ENCODE measurements at regions not wholly inside any gene's neighbourhood (a gene's known extent, or its start where the extent isn't known, plus 50 kb on each side); places are given as distances from the start of the nearest gene placed in this dataset.

DNA sequence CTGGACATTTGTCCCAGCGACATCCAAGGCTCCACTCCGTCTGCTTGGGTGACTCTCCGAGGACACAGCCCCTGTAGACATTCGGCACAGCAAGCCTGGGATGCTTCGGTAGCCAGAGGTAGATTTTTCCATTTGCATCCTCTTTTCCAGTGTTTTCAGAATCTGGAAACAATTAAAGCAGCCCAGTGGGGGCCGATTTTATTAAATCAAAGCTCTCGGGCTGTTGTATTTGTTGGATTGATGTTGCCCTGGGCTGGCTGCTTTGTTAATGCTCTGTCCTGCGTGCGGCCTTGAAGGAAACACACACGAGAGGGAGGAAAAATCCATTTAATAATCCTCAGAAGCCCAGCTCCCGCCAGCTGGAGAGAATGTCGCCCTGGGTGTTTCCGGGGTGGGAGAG lies 158.1 kb upstream of the CIBAR2 start:
- no peak for DNase-seq
- H3K9me3 ChIP-seq: no peaks in the 10 kb centered on the region
- no peak for TF ChIP-seq POLR2A (IDR thresholded peaks at IDR 0.05)
- TF ChIP-seq, protein P1, sequence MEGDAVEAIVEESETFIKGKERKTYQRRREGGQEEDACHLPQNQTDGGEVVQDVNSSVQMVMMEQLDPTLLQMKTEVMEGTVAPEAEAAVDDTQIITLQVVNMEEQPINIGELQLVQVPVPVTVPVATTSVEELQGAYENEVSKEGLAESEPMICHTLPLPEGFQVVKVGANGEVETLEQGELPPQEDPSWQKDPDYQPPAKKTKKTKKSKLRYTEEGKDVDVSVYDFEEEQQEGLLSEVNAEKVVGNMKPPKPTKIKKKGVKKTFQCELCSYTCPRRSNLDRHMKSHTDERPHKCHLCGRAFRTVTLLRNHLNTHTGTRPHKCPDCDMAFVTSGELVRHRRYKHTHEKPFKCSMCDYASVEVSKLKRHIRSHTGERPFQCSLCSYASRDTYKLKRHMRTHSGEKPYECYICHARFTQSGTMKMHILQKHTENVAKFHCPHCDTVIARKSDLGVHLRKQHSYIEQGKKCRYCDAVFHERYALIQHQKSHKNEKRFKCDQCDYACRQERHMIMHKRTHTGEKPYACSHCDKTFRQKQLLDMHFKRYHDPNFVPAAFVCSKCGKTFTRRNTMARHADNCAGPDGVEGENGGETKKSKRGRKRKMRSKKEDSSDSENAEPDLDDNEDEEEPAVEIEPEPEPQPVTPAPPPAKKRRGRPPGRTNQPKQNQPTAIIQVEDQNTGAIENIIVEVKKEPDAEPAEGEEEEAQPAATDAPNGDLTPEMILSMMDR (IDR thresholded peaks at IDR 0.05): no peak
- H3K36me3 ChIP-seq: no peaks in the 10 kb centered on the region
- intact Hi-C loops (cut with DNase I; ENCODE audit: low total_unique reads): loop anchor here (10.0 kb wide), 1 partner anchor 444 kb away; no protein-coding TSS in a partner anchor
- no peaks in the 10 kb centered on the region for H3K4me1 ChIP-seq
- H3K27ac ChIP-seq: no peak overlapping the region
- no peaks in the 10 kb centered on the region for H3K27me3 ChIP-seq
- H3K4me3 ChIP-seq: no peak overlapping the region

DNA sequence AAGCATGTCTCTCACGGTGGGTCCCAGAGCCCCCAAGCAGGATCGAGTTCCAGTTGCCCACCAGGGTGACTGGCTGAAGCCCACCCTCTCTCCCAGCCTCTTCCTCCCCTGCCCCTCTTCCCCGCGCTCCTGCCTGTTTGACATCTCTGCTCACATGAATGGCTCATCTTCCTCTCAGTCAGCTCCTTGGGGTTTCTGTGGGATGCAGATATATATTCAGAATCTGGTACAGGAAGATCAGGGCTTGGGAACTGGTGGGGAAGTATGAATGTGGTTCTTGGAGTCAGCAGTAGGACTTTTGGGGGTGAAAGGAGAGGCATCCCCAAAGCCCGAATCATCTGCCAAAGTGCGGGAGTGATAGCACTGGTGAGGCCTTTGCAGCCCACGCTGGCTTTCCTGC lies 158.9 kb upstream of the CIBAR2 start:
- Histone ChIP-seq H3K27ac (no peak overlapping the region), H3K4me1 (no peaks in the 10 kb centered on the region), H3K9me3 (no peaks in the 10 kb centered on the region), H3K27me3 (no peaks in the 10 kb centered on the region), H3K36me3 (no peaks in the 10 kb centered on the region), H3K4me3 (no peak overlapping the region)
- TF ChIP-seq POLR2A (IDR thresholded peaks at IDR 0.05): no peak
- TF ChIP-seq, protein P1 (IDR thresholded peaks at IDR 0.05): no peak
- intact Hi-C loops (cut with DNase I; ENCODE audit: low total_unique reads): loop anchor here (10.0 kb wide), 1 partner anchor 444 kb away; no protein-coding TSS in a partner anchor
- no peak for DNase-seq

DNA sequence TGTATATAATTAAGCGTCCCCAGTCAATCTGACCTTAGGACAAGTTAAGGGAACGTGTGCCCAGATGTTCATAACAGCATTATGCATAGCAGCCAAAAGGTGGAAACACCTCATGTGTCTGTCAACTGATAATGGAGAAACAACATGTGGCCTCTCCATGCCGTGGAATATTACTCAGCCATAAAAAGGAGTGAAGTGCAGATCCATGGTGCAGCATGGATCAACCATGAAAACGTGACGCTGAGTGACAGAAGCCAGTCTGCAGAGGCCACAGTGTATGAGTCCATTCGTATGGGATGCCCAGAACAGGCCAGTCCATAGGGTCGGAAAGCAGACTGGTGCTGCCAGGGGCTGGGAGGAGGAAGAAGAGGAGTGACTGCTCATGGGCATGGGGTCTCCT lies 161.0 kb upstream of the CIBAR2 start:
- intact Hi-C loops (cut with DNase I; ENCODE audit: low total_unique reads): loop anchor here (10.0 kb wide), 1 partner anchor 442 kb away; no protein-coding TSS in a partner anchor
- no peak for TF ChIP-seq POLR2A (IDR thresholded peaks at IDR 0.05)
- TF ChIP-seq, protein P1 (IDR thresholded peaks at IDR 0.05): no peak
- DNase-seq: no peak
- Histone ChIP-seq H3K27me3 (no peaks in the 10 kb centered on the region), H3K4me1 (no peaks in the 10 kb centered on the region), H3K27ac (no peak overlapping the region), H3K9me3 (no peaks in the 10 kb centered on the region), H3K36me3 (no peaks in the 10 kb centered on the region), H3K4me3 (no peak overlapping the region)

DNA sequence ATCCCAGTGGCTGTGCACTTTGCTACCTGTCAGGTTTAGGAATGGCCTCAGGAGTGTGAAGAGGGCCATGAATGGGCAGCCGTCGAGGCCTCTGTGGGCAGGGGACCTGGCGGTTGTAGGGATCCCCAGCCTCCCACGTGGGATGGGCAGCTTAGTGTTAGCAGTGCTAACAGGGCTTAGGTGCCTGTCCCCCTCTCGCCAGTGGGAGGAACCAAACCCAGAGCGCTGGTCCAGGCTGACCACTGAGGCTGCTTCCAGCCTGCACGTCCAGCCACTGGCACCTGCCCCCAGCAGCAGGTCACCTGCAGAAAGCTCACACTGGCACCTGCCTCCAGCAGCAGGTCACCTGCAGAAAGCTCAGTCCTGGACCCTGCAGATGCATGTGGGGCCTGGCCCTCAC lies 162.2 kb upstream of the CIBAR2 start:
- no peaks in the 10 kb centered on the region for H3K27me3 ChIP-seq
- no peak overlapping the region for H3K27ac ChIP-seq
- no peak for DNase-seq
- no peak overlapping the region for H3K4me3 ChIP-seq
- H3K9me3 ChIP-seq: no peaks in the 10 kb centered on the region
- no peak for TF ChIP-seq POLR2A (IDR thresholded peaks at IDR 0.05)
- TF ChIP-seq, protein P1 (IDR thresholded peaks at IDR 0.05): no peak
- no peaks in the 10 kb centered on the region for H3K4me1 ChIP-seq
- intact Hi-C loops (cut with DNase I; ENCODE audit: low total_unique reads): loop anchor here (10.0 kb wide), 1 partner anchor 440 kb away; no protein-coding TSS in a partner anchor
- H3K36me3 ChIP-seq: no peaks in the 10 kb centered on the region

DNA sequence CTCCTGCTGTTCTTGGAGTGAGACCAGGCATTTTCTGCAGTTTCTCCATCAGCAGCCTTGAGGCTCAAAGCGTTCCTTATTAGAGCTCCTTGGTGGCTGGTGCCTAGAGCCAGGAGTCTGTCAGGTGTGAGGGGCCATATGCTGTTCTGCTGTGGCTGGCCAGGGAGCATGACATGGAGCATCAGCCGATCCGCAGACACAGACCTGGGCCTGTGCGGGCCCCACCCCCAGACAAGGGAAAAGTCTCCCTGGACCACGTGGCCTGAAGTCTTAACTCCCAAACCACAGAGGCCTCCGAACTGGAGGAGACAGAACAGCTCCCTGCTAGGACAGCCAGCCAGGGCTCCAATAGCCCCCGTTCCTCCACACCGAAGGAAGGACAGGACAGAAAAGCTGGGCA lies 162.7 kb upstream of the CIBAR2 start:
- Histone ChIP-seq H3K27ac (no peak overlapping the region), H3K4me1 (no peaks in the 10 kb centered on the region), H3K9me3 (no peaks in the 10 kb centered on the region), H3K27me3 (no peaks in the 10 kb centered on the region), H3K36me3 (no peaks in the 10 kb centered on the region), H3K4me3 (no peak overlapping the region)
- DNase-seq: no peak
- TF ChIP-seq, protein P1 (IDR thresholded peaks at IDR 0.05): no peak
- TF ChIP-seq POLR2A (IDR thresholded peaks at IDR 0.05): no peak
- intact Hi-C loops (cut with DNase I; ENCODE audit: low total_unique reads): loop anchor here (10.0 kb wide), 1 partner anchor 440 kb away; no protein-coding TSS in a partner anchor

Measured in uterus (tissue), 3 donors.